ENCODE measurements at regions not wholly inside any gene's neighbourhood (a gene's known extent, or its start where the extent isn't known, plus 50 kb on each side); places are given as distances from the start of the nearest gene placed in this dataset.
A peak's percentile ranks its signal among the peaks of the same experiment; 100 is the strongest.

GRCh38 chr21:38927776-38928175 is 122.0 kb downstream of the ETS2 start:
- WGBS (ENCODE audit: low lambda C conversion rate, missing lambda C conversion rate): 98% methylated on average over 3 of the region's 3 CpGs

GRCh38 chr21:38925923-38926322 is 120.2 kb downstream of the ETS2 start:
- H3K27ac ChIP-seq: peak overlapping the region; percentile 85
- H4K20me1 ChIP-seq (ENCODE audit: insufficient read depth, poor library complexity, severe bottlenecking): no peaks in the 10 kb centered on the region
- no peaks in the 10 kb centered on the region for H3K9me2 ChIP-seq (replicated peaks; ENCODE audit: insufficient read depth)
- no peaks in the 10 kb centered on the region for H3K27me3 ChIP-seq
- 24% methylated on average over 7 of the region's 7 CpGs for WGBS (ENCODE audit: low lambda C conversion rate, missing lambda C conversion rate)
- peak overlapping the region; percentile 39 for H3K4me2 ChIP-seq
- H3K36me3 ChIP-seq (replicated peaks; ENCODE audit: insufficient read depth, low read depth): no peaks in the 10 kb centered on the region
- no peak overlapping the region for H3K4me3 ChIP-seq
- H2AFZ ChIP-seq: no peak overlapping the region
- no peaks in the 10 kb centered on the region for H3K79me2 ChIP-seq
- TF ChIP-seq CTCF (IDR thresholded peaks at IDR 0.05; ENCODE audit: poor library complexity) (no peak), EZH2 (IDR thresholded peaks at IDR 0.05; ENCODE audit: borderline replicate concordance) (no peak), EZH2phosphoT487 (IDR thresholded peaks at IDR 0.05; ENCODE audit: low read depth, severe bottlenecking, unreplicated experiment) (no peak)
- H3K4me1 ChIP-seq (ENCODE audit: insufficient read depth): peaks cover 23% of the 10 kb centered on the region
- DNase-seq (ENCODE audit: low spot score): peak; percentile 81
- no peaks in the 10 kb centered on the region for H3K9me3 ChIP-seq (ENCODE audit: low read depth)

More at GRCh38 chr21:38927776-38928175, 122.0 kb downstream of the ETS2 start:
- no peaks in the 10 kb centered on the region for H3K36me3 ChIP-seq (replicated peaks; ENCODE audit: insufficient read depth, low read depth)
- H3K27me3 ChIP-seq: no peaks in the 10 kb centered on the region
- H4K20me1 ChIP-seq (ENCODE audit: insufficient read depth, poor library complexity, severe bottlenecking): no peaks in the 10 kb centered on the region
- TF ChIP-seq CTCF (IDR thresholded peaks at IDR 0.05; ENCODE audit: poor library complexity): no peak
- no peak for TF ChIP-seq EZH2phosphoT487 (IDR thresholded peaks at IDR 0.05; ENCODE audit: low read depth, severe bottlenecking, unreplicated experiment)
- no peak for TF ChIP-seq EZH2 (IDR thresholded peaks at IDR 0.05; ENCODE audit: borderline replicate concordance)
- H3K9me2 ChIP-seq (replicated peaks; ENCODE audit: insufficient read depth): no peaks in the 10 kb centered on the region
- no peaks in the 10 kb centered on the region for H3K9me3 ChIP-seq (ENCODE audit: low read depth)
- no peak for DNase-seq (ENCODE audit: low spot score)
- no peak overlapping the region for H3K27ac ChIP-seq
- peaks cover 31% of the 10 kb centered on the region for H3K4me1 ChIP-seq (ENCODE audit: insufficient read depth)
- no peak overlapping the region for H3K4me3 ChIP-seq
- H2AFZ ChIP-seq: no peak overlapping the region
- no peak overlapping the region for H3K4me2 ChIP-seq
- H3K79me2 ChIP-seq: no peaks in the 10 kb centered on the region

GRCh38 chr21:38925478-38925877 is 119.7 kb downstream of the ETS2 start:
- Histone ChIP-seq H3K27me3 (no peaks in the 10 kb centered on the region), H2AFZ (no peak overlapping the region), H3K4me2 (peak overlapping the region; percentile 39), H3K4me3 (no peak overlapping the region), H3K9me2 (replicated peaks; ENCODE audit: insufficient read depth) (no peaks in the 10 kb centered on the region), H3K79me2 (no peaks in the 10 kb centered on the region), H3K36me3 (replicated peaks; ENCODE audit: insufficient read depth, low read depth) (no peaks in the 10 kb centered on the region), H3K4me1 (ENCODE audit: insufficient read depth) (peaks cover 25% of the 10 kb centered on the region), H4K20me1 (ENCODE audit: insufficient read depth, poor library complexity, severe bottlenecking) (no peaks in the 10 kb centered on the region), H3K9me3 (ENCODE audit: low read depth) (no peaks in the 10 kb centered on the region), H3K27ac (peak overlapping the region; percentile 85)
- no peak for DNase-seq (ENCODE audit: low spot score)
- TF ChIP-seq EZH2 (IDR thresholded peaks at IDR 0.05; ENCODE audit: borderline replicate concordance) (no peak), CTCF (IDR thresholded peaks at IDR 0.05; ENCODE audit: poor library complexity) (no peak)
- 66% methylated on average over 3 of the region's 3 CpGs for WGBS (ENCODE audit: low lambda C conversion rate, missing lambda C conversion rate)

GRCh38 chr21:38924954-38925353 is 119.2 kb downstream of the ETS2 start:
- no peaks in the 10 kb centered on the region for H3K27me3 ChIP-seq
- H3K4me2 ChIP-seq: no peak overlapping the region
- no peaks in the 10 kb centered on the region for H3K36me3 ChIP-seq (replicated peaks; ENCODE audit: insufficient read depth, low read depth)
- peaks cover 22% of the 10 kb centered on the region for H3K4me1 ChIP-seq (ENCODE audit: insufficient read depth)
- H3K27ac ChIP-seq: peak overlapping the region; percentile 85
- H3K9me3 ChIP-seq (ENCODE audit: low read depth): no peaks in the 10 kb centered on the region
- WGBS (ENCODE audit: low lambda C conversion rate, missing lambda C conversion rate): 94% methylated on average over 5 of the region's 5 CpGs
- H3K9me2 ChIP-seq (replicated peaks; ENCODE audit: insufficient read depth): no peaks in the 10 kb centered on the region
- no peak for DNase-seq (ENCODE audit: low spot score)
- TF ChIP-seq EZH2 (IDR thresholded peaks at IDR 0.05; ENCODE audit: borderline replicate concordance): no peak
- no peak for TF ChIP-seq EZH2phosphoT487 (IDR thresholded peaks at IDR 0.05; ENCODE audit: low read depth, severe bottlenecking, unreplicated experiment)
- TF ChIP-seq CTCF (IDR thresholded peaks at IDR 0.05; ENCODE audit: poor library complexity): no peak
- no peaks in the 10 kb centered on the region for H3K79me2 ChIP-seq
- no peaks in the 10 kb centered on the region for H4K20me1 ChIP-seq (ENCODE audit: insufficient read depth, poor library complexity, severe bottlenecking)
- H2AFZ ChIP-seq: no peak overlapping the region
- no peak overlapping the region for H3K4me3 ChIP-seq
